Muscle of leg (tissue), 3 donors: ENCODE measurements at regions not wholly inside any gene's neighbourhood (a gene's known extent, or its start where the extent isn't known, plus 50 kb on each side); places are given as distances from the start of the nearest gene placed in this dataset.

Experiments used
- DNase-seq: peaks from one replicate; pipeline ENCODE4 v3.0.0; 2013
- H3K27ac ChIP-seq: one replicate; pipeline ENCODE4 v1.5.1; 2013; ENCODE audit warnings: mild to moderate bottlenecking, low read length, control low read depth
- H3K27me3 ChIP-seq: one replicate; pipeline ENCODE4 v1.6.1; 2013; ENCODE audit warnings: low read length; ENCODE audit not compliant: control insufficient read depth, insufficient read depth
- H3K36me3 ChIP-seq: one replicate; pipeline ENCODE4 v1.6.1; 2013; ENCODE audit warnings: low read length; ENCODE audit not compliant: control insufficient read depth, insufficient read depth
- H3K4me1 ChIP-seq: one replicate; pipeline ENCODE4 v1.6.1; 2013; ENCODE audit warnings: low read length; ENCODE audit not compliant: control insufficient read depth, insufficient read depth
- H3K4me3 ChIP-seq: one replicate; pipeline ENCODE4 v1.5.1; 2013; ENCODE audit warnings: low read length, control low read depth
- H3K9me3 ChIP-seq: replicated peaks from 2 replicates; pipeline ENCODE4 v1.6.1; 2013; ENCODE audit warnings: low read depth, low read length; ENCODE audit not compliant: control insufficient read depth
- WGBS: methylation state at CpG from one replicate; pipeline ENCODE4 v1.1.5; 2013; ENCODE audit warnings: missing lambda C conversion rate; ENCODE audit not compliant: insufficient coverage; 5-methylcytosine and 5-hydroxymethylcytosine counted together

GRCh38 chr22:47601666-47602065 is 839.2 kb downstream of the TBC1D22A start:
- DNase-seq: no peak
- Histone ChIP-seq H3K4me3 (no peak overlapping the region), H3K4me1 (no peaks in the 10 kb centered on the region), H3K27me3 (peaks cover 4% of the 10 kb centered on the region), H3K36me3 (no peaks in the 10 kb centered on the region), H3K27ac (no peak overlapping the region), H3K9me3 (no peaks in the 10 kb centered on the region)
- 77% methylated on average over 9 of the region's 10 CpGs for WGBS

- no peaks in the 10 kb centered on the region for H3K9me3 ChIP-seq
- no peaks in the 10 kb centered on the region for H3K36me3 ChIP-seq
- peaks cover 2% of the 10 kb centered on the region for H3K27me3 ChIP-seq
- H3K4me3 ChIP-seq: no peak overlapping the region
- no peak overlapping the region for H3K27ac ChIP-seq
- H3K4me1 ChIP-seq: no peaks in the 10 kb centered on the region
- WGBS: 69% methylated on average over 13 of the region's 16 CpGs
- no peak for DNase-seq
These were observed 838.6 kb downstream of the TBC1D22A start for GRCh38 chr22:47600791-47601625.

GRCh38 chr22:47600281-47600680 is 837.8 kb downstream of the TBC1D22A start:
- DNase-seq: no peak
- no peaks in the 10 kb centered on the region for H3K9me3 ChIP-seq

GRCh38 chr22:47599753-47600152 is 837.3 kb downstream of the TBC1D22A start:
- no peaks in the 10 kb centered on the region for H3K4me1 ChIP-seq
- no peaks in the 10 kb centered on the region for H3K36me3 ChIP-seq
- no peak overlapping the region for H3K4me3 ChIP-seq
- H3K27me3 ChIP-seq: no peaks in the 10 kb centered on the region
- DNase-seq: no peak
- no peak overlapping the region for H3K27ac ChIP-seq
- 50% methylated on average over 10 of the region's 10 CpGs for WGBS
- no peaks in the 10 kb centered on the region for H3K9me3 ChIP-seq

More at GRCh38 chr22:47600281-47600680, 837.8 kb downstream of the TBC1D22A start:
- no peak overlapping the region for H3K4me3 ChIP-seq
- no peaks in the 10 kb centered on the region for H3K36me3 ChIP-seq
- H3K4me1 ChIP-seq: no peaks in the 10 kb centered on the region
- H3K27me3 ChIP-seq: no peaks in the 10 kb centered on the region
- 55% methylated on average over 8 of the region's 11 CpGs for WGBS
- no peak overlapping the region for H3K27ac ChIP-seq

GRCh38 chr22:47598864-47599263 is 836.4 kb downstream of the TBC1D22A start:
- no peaks in the 10 kb centered on the region for H3K27me3 ChIP-seq
- no peak overlapping the region for H3K4me3 ChIP-seq
- WGBS: 83% methylated on average over 3 of the region's 6 CpGs
- H3K9me3 ChIP-seq: no peaks in the 10 kb centered on the region
- no peaks in the 10 kb centered on the region for H3K36me3 ChIP-seq
- no peaks in the 10 kb centered on the region for H3K4me1 ChIP-seq
- H3K27ac ChIP-seq: no peak overlapping the region
- no peak for DNase-seq

GRCh38 chr22:47597041-47597440 is 834.6 kb downstream of the TBC1D22A start:
- Histone ChIP-seq H3K36me3 (no peaks in the 10 kb centered on the region), H3K4me3 (no peak overlapping the region)

GRCh38 chr22:47596176-47596690 is 833.8 kb downstream of the TBC1D22A start:
- H3K4me1 ChIP-seq: no peaks in the 10 kb centered on the region
- DNase-seq: no peak
- WGBS: 93% methylated on average over 4 of the region's 9 CpGs
- peaks cover 3% of the 10 kb centered on the region for H3K27me3 ChIP-seq
- H3K27ac ChIP-seq: no peak overlapping the region
- H3K4me3 ChIP-seq: no peak overlapping the region
- H3K9me3 ChIP-seq: no peaks in the 10 kb centered on the region
- no peaks in the 10 kb centered on the region for H3K36me3 ChIP-seq

More at GRCh38 chr22:47597041-47597440, 834.6 kb downstream of the TBC1D22A start:
- H3K27me3 ChIP-seq: no peaks in the 10 kb centered on the region
- no peak overlapping the region for H3K27ac ChIP-seq
- H3K9me3 ChIP-seq: no peaks in the 10 kb centered on the region
- peak; percentile 9 for DNase-seq
- no peaks in the 10 kb centered on the region for H3K4me1 ChIP-seq
- 40% methylated on average over 7 of the region's 9 CpGs for WGBS

GRCh38 chr22:47594836-47595521 is 832.5 kb downstream of the TBC1D22A start:
- Histone ChIP-seq H3K36me3 (no peaks in the 10 kb centered on the region), H3K9me3 (no peaks in the 10 kb centered on the region), H3K4me3 (no peak overlapping the region), H3K27ac (no peak overlapping the region), H3K4me1 (no peaks in the 10 kb centered on the region), H3K27me3 (peaks cover 3% of the 10 kb centered on the region)
- 83% methylated on average over 5 of the region's 6 CpGs for WGBS
- no peak for DNase-seq

- Histone ChIP-seq H3K9me3 (no peaks in the 10 kb centered on the region), H3K4me3 (no peak overlapping the region), H3K27ac (no peak overlapping the region), H3K27me3 (peaks cover 3% of the 10 kb centered on the region), H3K4me1 (no peaks in the 10 kb centered on the region), H3K36me3 (no peaks in the 10 kb centered on the region)
- DNase-seq: no peak
- 83% methylated on average over 15 of the region's 15 CpGs for WGBS
These were observed 831.5 kb downstream of the TBC1D22A start for GRCh38 chr22:47593911-47594311.

GRCh38 chr22:47593291-47593690 is 830.8 kb downstream of the TBC1D22A start:
- Histone ChIP-seq H3K27me3 (peaks cover 3% of the 10 kb centered on the region), H3K4me3 (no peak overlapping the region), H3K9me3 (no peaks in the 10 kb centered on the region), H3K4me1 (no peaks in the 10 kb centered on the region), H3K27ac (no peak overlapping the region), H3K36me3 (no peaks in the 10 kb centered on the region)
- no peak for DNase-seq
- 70% methylated on average over 11 of the region's 13 CpGs for WGBS
